HepG2 (cell line): ENCODE measurements at regions not wholly inside any gene's neighbourhood (a gene's known extent, or its start where the extent isn't known, plus 50 kb on each side); places are given as distances from the start of the nearest gene placed in this dataset.

Source experiments
- ATAC-seq: fragments of 200-7000 bp; cut with Tn5 transposase; 3 replicates; pipeline ENCODE4 v1.9.1; 2020; ENCODE audit warnings: mild to moderate bottlenecking, moderate library complexity
- BruUV-seq: library from RNA; stranded (reverse); fragments of 400-500 nt; replicated peaks from 2 replicates; lab custom pipeline; 2021; lab: Mats Ljungman, UMichigan
- CTCF ChIA-PET: fragments of 300-600 bp; formaldehyde crosslinking; extraction: SDS; loops from one replicate; lab custom pipeline; 2021; ENCODE audit warnings: low total read pairs, inconsistent platforms, low intra/inter-chr PET ratio; lab: Yijun Ruan, JAX
- POLR2A ChIA-PET: fragments of 350-600 bp; sonication (Branson Sonifier 250); formaldehyde crosslinking; loops from one replicate; lab custom pipeline; 2020; ENCODE audit warnings: antibody characterized with exemption, inconsistent platforms; lab: Yijun Ruan, JAX
- DNase-seq: peaks from one replicate; pipeline ENCODE4 v3.0.0-alpha.2; 2015; ENCODE audit warnings: low spot score
- FAIRE-seq: peaks from 3 replicates; lab custom pipeline; 2011; peaks lifted over from hg19 to GRCh38; lab: Jason Lieb, UNC
- H2AFZ ChIP-seq: one replicate; pipeline ENCODE4 v1.6.1; 2011; ENCODE audit warnings: low read length, inconsistent platforms
- H3K27ac ChIP-seq: fragments of 300-600 bp; 3 replicates; pipeline ENCODE4 v1.8.0; 2011; ENCODE audit warnings: mixed run types, mild to moderate bottlenecking, mixed read lengths, low read length, inconsistent platforms; ENCODE audit not compliant: insufficient read depth; ENCODE audit errors: extremely low read length
- H3K27me3 ChIP-seq, 2 experiments: fragments of 200-600 bp in 1 of 2; 2 replicates in 1 of 2; 3 replicates in 1 of 2; pipeline versions ENCODE4 v1.6.0 to v1.8.0; 2011; ENCODE audit warnings: low read length in 2 of 2, mild to moderate bottlenecking in 2 of 2, moderate library complexity in 2 of 2, inconsistent platforms in 1 of 2; ENCODE audit not compliant: insufficient read depth in 2 of 2, control insufficient read depth in 1 of 2
- H3K36me3 ChIP-seq, 2 experiments: fragments of 200-600 bp in 1 of 2; replicated peaks in 1 of 2; 2 replicates in 1 of 2; 3 replicates in 1 of 2; pipeline versions ENCODE4 v1.5.1 to v1.8.0; 2011; ENCODE audit warnings: low read length in 2 of 2, inconsistent platforms in 1 of 2; ENCODE audit not compliant: insufficient read depth in 2 of 2, control insufficient read depth in 1 of 2
- H3K4me1 ChIP-seq: 2 replicates; pipeline ENCODE4 v1.5.1; 2012; ENCODE audit warnings: low read length, inconsistent platforms; ENCODE audit not compliant: insufficient read depth
- H3K4me2 ChIP-seq: 2 replicates; pipeline ENCODE4 v1.6.0; 2011; ENCODE audit warnings: low read depth, low read length, inconsistent platforms
- H3K4me3 ChIP-seq, 3 experiments: fragments of 200-600 bp in 1 of 3; sonication (generic), shearing (Covaris generic) in 1 of 3; replicated peaks in 1 of 3; 2 replicates each; pipeline ENCODE4 v1.5.1; 2011 to 2016; ENCODE audit warnings: low read length in 3 of 3, inconsistent platforms in 2 of 3, low read depth in 2 of 3, mild to moderate bottlenecking in 2 of 3, control low read depth in 1 of 3, mixed read lengths in 1 of 3; ENCODE audit not compliant: insufficient read depth in 1 of 3
- H3K79me2 ChIP-seq: one replicate; pipeline ENCODE4 v1.6.1; 2011; ENCODE audit warnings: low read length, inconsistent platforms; ENCODE audit not compliant: insufficient read depth
- H3K9ac ChIP-seq: 2 replicates; pipeline ENCODE4 v1.6.0; 2011; ENCODE audit warnings: mild to moderate bottlenecking, low read depth, low read length, inconsistent platforms; ENCODE audit not compliant: insufficient read depth
- H3K9me3 ChIP-seq: 2 replicates; pipeline ENCODE4 v1.5.1; 2012; ENCODE audit warnings: mild to moderate bottlenecking, low read length
- H4K20me1 ChIP-seq: 2 replicates; pipeline ENCODE4 v1.6.0; 2011; ENCODE audit warnings: inconsistent platforms, mild to moderate bottlenecking, low read length, moderate library complexity; ENCODE audit not compliant: insufficient read depth
- ATM ChIP-seq: fragments of 450-650 bp; IDR thresholded peaks from 2 replicates; pipeline ENCODE4 v1.7.1; 2017; ENCODE audit warnings: mild to moderate bottlenecking, borderline replicate concordance
- BRCA1 ChIP-seq: sonication (generic); formaldehyde crosslinking; IDR thresholded peaks from 2 replicates; pipeline ENCODE4 v1.4.0; 2020; ENCODE audit warnings: missing genetic modification reagents
- HNF4A ChIP-seq: sonication (generic); formaldehyde crosslinking; IDR thresholded peaks from 2 replicates; pipeline ENCODE4 v1.4.0; 2020; ENCODE audit warnings: missing genetic modification reagents
- NCOA2 ChIP-seq: sonication (generic); formaldehyde crosslinking; IDR thresholded peaks from 2 replicates; pipeline ENCODE4 v1.8.0; 2022; ENCODE audit warnings: inconsistent platforms
- ZIK1 ChIP-seq: sonication (generic); formaldehyde crosslinking; IDR thresholded peaks from 2 replicates; pipeline ENCODE4 v1.5.0; 2020; ENCODE audit warnings: mild to moderate bottlenecking, low read depth, missing genetic modification reagents, borderline replicate concordance
- ZNF24 ChIP-seq: fragments of 450-650 bp; IDR thresholded peaks from 2 replicates; pipeline ENCODE4 v1.6.1; 2017; ENCODE audit warnings: antibody characterized with exemption, mild to moderate bottlenecking
- ZNF274 ChIP-seq: sonication (generic); formaldehyde crosslinking; IDR thresholded peaks from 2 replicates; pipeline ENCODE4 v1.5.1; 2020; ENCODE audit warnings: mild to moderate bottlenecking, missing genetic modification reagents
- ZNF484 ChIP-seq: sonication (generic); formaldehyde crosslinking; IDR thresholded peaks from 2 replicates; pipeline ENCODE4 v1.5.1; 2020; ENCODE audit warnings: mild to moderate bottlenecking, low read depth, missing genetic modification reagents, borderline replicate concordance
- ZNF713 ChIP-seq: sonication (generic); formaldehyde crosslinking; IDR thresholded peaks from 2 replicates; pipeline ENCODE4 v1.4.0; 2020; ENCODE audit warnings: mild to moderate bottlenecking, missing genetic modification reagents
- WGBS: methylation state at CpG from one replicate; pipeline ENCODE4 v1.1.6; 2017; ENCODE audit warnings: low lambda C conversion rate; 5-methylcytosine and 5-hydroxymethylcytosine counted together
- in situ Hi-C: cut with HindIII; loops from 2 replicates; pipeline ENCODE4 v1.10.0; 2017; ENCODE audit warnings: low pct_unique_long_range_greater_than_20kb; ENCODE audit not compliant: extremely low pct_ligation_motif_present
- intact Hi-C: fragments of 100-400 bp; cut with micrococcal nuclease; formaldehyde crosslinking; loops from one replicate; pipeline ENCODE4 v1.10.0; 2022; ENCODE audit not compliant: unreplicated experiment
- TF ChIP-seq, protein P1 (sequence below): sonication (generic); formaldehyde crosslinking; conservative IDR thresholded peaks from 2 replicates; pipeline ENCODE4 v1.8.1; 2023; ENCODE audit warnings: missing genetic modification reagents
- TF ChIP-seq, protein P2 (sequence below): IDR thresholded peaks from 2 replicates; pipeline ENCODE4 v1.6.1; 2018; ENCODE audit warnings: missing genetic modification reagents, mild to moderate bottlenecking, missing compliant biosample characterization

- H3K27ac ChIP-seq = no peak overlapping the region
- no peaks in the 10 kb centered on the region for H4K20me1 ChIP-seq
- no peak for DNase-seq
- H3K4me1 ChIP-seq = no peaks in the 10 kb centered on the region
- FAIRE-seq = no peak
- WGBS = 33% methylated on average over 4 of the region's 4 CpGs
- H3K79me2 ChIP-seq = no peaks in the 10 kb centered on the region
- ATAC-seq = no peak
- no peaks in the 10 kb centered on the region for H3K27me3 ChIP-seq
- H3K9me3 ChIP-seq = no peaks in the 10 kb centered on the region
- no peak for TF ChIP-seq HNF4A (CRISPR knock-in tag)
- TF ChIP-seq, all 625 proteins: peak for 0
- POLR2A ChIA-PET = no interaction called here
- no peak overlapping the region for H3K4me3 ChIP-seq
- no peak overlapping the region for H3K4me2 ChIP-seq
- CTCF ChIA-PET = no interaction called here
- intact Hi-C loops = no loop called here
- in situ Hi-C loops = no loop called here
- no peak overlapping the region for H2AFZ ChIP-seq
- BruUV-seq = no TSS peak
- H3K36me3 ChIP-seq = no peaks in the 10 kb centered on the region
- no peak overlapping the region for H3K9ac ChIP-seq
Measured at GRCh38 chr7:132635127-132635526, 58.9 kb upstream of the PLXNA4 start.

DNA sequence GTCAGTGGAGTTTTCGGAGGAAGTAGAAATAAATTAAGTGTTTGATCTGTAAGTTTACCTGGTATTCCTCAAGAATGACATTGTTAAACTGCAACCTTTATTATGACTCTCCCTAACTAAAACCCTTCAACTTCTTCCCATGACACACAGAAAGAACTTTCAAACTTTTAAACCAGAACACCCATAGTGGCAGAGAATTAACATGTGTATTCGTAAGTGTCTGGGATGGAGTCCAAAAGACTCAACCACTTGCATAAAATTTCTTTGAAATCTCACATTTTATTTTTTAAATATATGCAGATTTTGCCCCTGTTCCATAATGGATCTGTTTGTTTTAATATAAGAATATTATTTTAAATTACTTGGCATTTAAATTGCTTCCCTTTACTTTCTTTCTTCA lies 54.6 kb upstream of the PLXNA4 start:
- H3K4me1 ChIP-seq = no peaks in the 10 kb centered on the region
- H2AFZ ChIP-seq = no peak overlapping the region
- H3K27ac ChIP-seq = no peak overlapping the region
- H3K36me3 ChIP-seq = no peaks in the 10 kb centered on the region
- H3K79me2 ChIP-seq = no peaks in the 10 kb centered on the region
- TF ChIP-seq, protein P1, sequence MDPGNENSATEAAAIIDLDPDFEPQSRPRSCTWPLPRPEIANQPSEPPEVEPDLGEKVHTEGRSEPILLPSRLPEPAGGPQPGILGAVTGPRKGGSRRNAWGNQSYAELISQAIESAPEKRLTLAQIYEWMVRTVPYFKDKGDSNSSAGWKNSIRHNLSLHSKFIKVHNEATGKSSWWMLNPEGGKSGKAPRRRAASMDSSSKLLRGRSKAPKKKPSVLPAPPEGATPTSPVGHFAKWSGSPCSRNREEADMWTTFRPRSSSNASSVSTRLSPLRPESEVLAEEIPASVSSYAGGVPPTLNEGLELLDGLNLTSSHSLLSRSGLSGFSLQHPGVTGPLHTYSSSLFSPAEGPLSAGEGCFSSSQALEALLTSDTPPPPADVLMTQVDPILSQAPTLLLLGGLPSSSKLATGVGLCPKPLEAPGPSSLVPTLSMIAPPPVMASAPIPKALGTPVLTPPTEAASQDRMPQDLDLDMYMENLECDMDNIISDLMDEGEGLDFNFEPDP (CRISPR knock-in tag) = no peak
- no peak for TF ChIP-seq ZNF24
- no peak for TF ChIP-seq BRCA1
- TF ChIP-seq ZNF484 (CRISPR knock-in tag) = no peak
- TF ChIP-seq ZIK1 (CRISPR knock-in tag) = no peak
- TF ChIP-seq ATM = no peak
- TF ChIP-seq, protein P2, sequence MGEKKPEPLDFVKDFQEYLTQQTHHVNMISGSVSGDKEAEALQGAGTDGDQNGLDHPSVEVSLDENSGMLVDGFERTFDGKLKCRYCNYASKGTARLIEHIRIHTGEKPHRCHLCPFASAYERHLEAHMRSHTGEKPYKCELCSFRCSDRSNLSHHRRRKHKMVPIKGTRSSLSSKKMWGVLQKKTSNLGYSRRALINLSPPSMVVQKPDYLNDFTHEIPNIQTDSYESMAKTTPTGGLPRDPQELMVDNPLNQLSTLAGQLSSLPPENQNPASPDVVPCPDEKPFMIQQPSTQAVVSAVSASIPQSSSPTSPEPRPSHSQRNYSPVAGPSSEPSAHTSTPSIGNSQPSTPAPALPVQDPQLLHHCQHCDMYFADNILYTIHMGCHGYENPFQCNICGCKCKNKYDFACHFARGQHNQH (CRISPR knock-in tag) = no peak
- TF ChIP-seq ZNF274 (CRISPR knock-in tag) = no peak
- TF ChIP-seq ZNF713 (CRISPR knock-in tag) = no peak
- TF ChIP-seq NCOA2 (CRISPR knock-in tag) = no peak
- H3K4me2 ChIP-seq = no peak overlapping the region
- no TSS peak for BruUV-seq
- ChIA-PET CTCF (no interaction called here), POLR2A (no interaction called here)
- no peaks in the 10 kb centered on the region for H3K27me3 ChIP-seq
- H3K9ac ChIP-seq = no peak overlapping the region
- H3K4me3 ChIP-seq = no peak overlapping the region
- DNase-seq (no peak), ATAC-seq (no peak), FAIRE-seq (no peak)
- 5% methylated on average over 2 of the region's 2 CpGs for WGBS
- intact Hi-C loops (no loop called here), in situ Hi-C loops (no loop called here)
- H3K9me3 ChIP-seq = no peaks in the 10 kb centered on the region
- H4K20me1 ChIP-seq = no peaks in the 10 kb centered on the region
